GM12878 (cell line): ENCODE measurements at regions not wholly inside any gene's neighbourhood (a gene's known extent, or its start where the extent isn't known, plus 50 kb on each side); places are given as distances from the start of the nearest gene placed in this dataset.

Experiments used
- ATAC-seq: fragments of 200-7000 bp; cut with Tn5 transposase; 3 replicates; pipeline ENCODE4 v1.9.1; 2020; ENCODE audit warnings: mild to moderate bottlenecking, moderate library complexity
- BruUV-seq: library from RNA; stranded (reverse); fragments of 400-500 nt; replicated peaks from 2 replicates; lab custom pipeline; 2021; lab: Mats Ljungman, UMichigan
- CTCF ChIA-PET: fragments of 300-600 bp; sonication (Branson Sonifier 250); formaldehyde crosslinking; extraction: SDS; loops from one replicate; lab custom pipeline; 2021; ENCODE audit warnings: inconsistent platforms; lab: Yijun Ruan, JAX
- POLR2A ChIA-PET: fragments of 350-600 bp; formaldehyde crosslinking; extraction: SDS; loops from one replicate; lab custom pipeline; 2021; ENCODE audit warnings: inconsistent platforms; lab: Charles Lee
- RAD21 ChIA-PET: fragments of 300-600 bp; sonication (Branson Sonifier 250); formaldehyde crosslinking; loops from one replicate; lab custom pipeline; 2023; ENCODE audit warnings: antibody characterized with exemption; ENCODE audit not compliant: unreplicated experiment; lab: Charles Lee
- SMC1A ChIA-PET: fragments of 300-600 bp; sonication (Branson Sonifier 250); formaldehyde crosslinking; loops from one replicate; lab custom pipeline; 2023; ENCODE audit not compliant: unreplicated experiment, uncharacterized antibody; lab: Charles Lee
- DNase-seq: peaks from one replicate; pipeline ENCODE4 v3.0.0-alpha.2; 2011; ENCODE audit warnings: low read depth, low spot score
- FAIRE-seq: peaks from 3 replicates; lab custom pipeline; 2011; peaks lifted over from hg19 to GRCh38; lab: Jason Lieb, UNC
- H2AFZ ChIP-seq: 2 replicates; pipeline ENCODE4 v1.6.0; 2011; ENCODE audit warnings: low read depth, low read length, control low read depth; ENCODE audit not compliant: control insufficient read depth
- H3K27ac ChIP-seq: 2 replicates; pipeline ENCODE4 v1.5.1; 2011; ENCODE audit warnings: control low read depth; ENCODE audit not compliant: control insufficient read depth, insufficient read depth
- H3K27me3 ChIP-seq, 2 experiments: replicated peaks in 1 of 2; 2 replicates each; pipeline versions ENCODE4 v1.6.0 to v1.6.1; 2011; ENCODE audit warnings: low read length in 1 of 2; ENCODE audit not compliant: control insufficient read depth in 2 of 2, insufficient read depth in 2 of 2
- H3K36me3 ChIP-seq, 2 experiments: 2 replicates each; pipeline ENCODE4 v1.5.1; 2011; ENCODE audit warnings: low read length in 1 of 2; ENCODE audit not compliant: control insufficient read depth in 2 of 2, insufficient read depth in 2 of 2
- H3K4me1 ChIP-seq: 2 replicates; pipeline ENCODE4 v1.6.1; 2011; ENCODE audit warnings: mild to moderate bottlenecking, low read length, moderate library complexity, mixed read lengths; ENCODE audit not compliant: control insufficient read depth, insufficient read depth
- H3K4me2 ChIP-seq: 2 replicates; pipeline ENCODE4 v1.6.0; 2011; ENCODE audit warnings: control low read depth; ENCODE audit not compliant: control insufficient read depth, insufficient read depth
- H3K4me3 ChIP-seq: fragments of 200-600 bp; sonication (generic); 2 replicates; pipeline ENCODE4 v1.5.1; 2016
- H3K79me2 ChIP-seq: 2 replicates; pipeline ENCODE4 v1.6.0; 2011; ENCODE audit warnings: low read length; ENCODE audit not compliant: control insufficient read depth, insufficient read depth
- H3K9ac ChIP-seq: 2 replicates; pipeline ENCODE4 v1.8.0; 2011; ENCODE audit warnings: low read length, control low read depth, mixed read lengths; ENCODE audit not compliant: control insufficient read depth, insufficient read depth
- H3K9me3 ChIP-seq: replicated peaks from 3 replicates; pipeline ENCODE4 v1.5.1; 2011; ENCODE audit warnings: mild to moderate bottlenecking, low read length; ENCODE audit not compliant: control insufficient read depth, insufficient read depth
- H4K20me1 ChIP-seq: 2 replicates; pipeline ENCODE4 v1.6.0; 2011; ENCODE audit not compliant: control insufficient read depth, insufficient read depth
- ASH2L ChIP-seq: fragments of 300-600, 200-600 bp; sonication (generic); IDR thresholded peaks from 2 replicates; pipeline ENCODE4 v1.6.1; 2017; ENCODE audit warnings: low read depth, mild to moderate bottlenecking, borderline replicate concordance
- BACH1 ChIP-seq: fragments of 450-650 bp; IDR thresholded peaks from 2 replicates; pipeline ENCODE4 v1.6.1; 2017; ENCODE audit warnings: mild to moderate bottlenecking, borderline replicate concordance
- CBFB ChIP-seq: IDR thresholded peaks from 2 replicates; pipeline ENCODE4 v1.6.1; 2016; ENCODE audit warnings: antibody characterized with exemption, low read depth
- CBX3 ChIP-seq: fragments of 200-600 bp; sonication (generic); IDR thresholded peaks from 2 replicates; pipeline ENCODE4 v1.6.1; 2016; ENCODE audit warnings: low read depth, borderline replicate concordance
- EZH2 ChIP-seq: IDR thresholded peaks from 2 replicates; pipeline ENCODE4 v1.6.1; 2012; ENCODE audit warnings: low read depth, mild to moderate bottlenecking, control low read depth, inconsistent platforms, low read length, borderline replicate concordance; ENCODE audit not compliant: control insufficient read depth
- HDAC6 ChIP-seq: fragments of 200-600 bp; sonication (generic); IDR thresholded peaks from one replicate; pipeline ENCODE4 v1.8.0; 2017; ENCODE audit warnings: antibody characterized with exemption; ENCODE audit not compliant: unreplicated experiment
- IKZF1 ChIP-seq: fragments of 450-650 bp; conservative IDR thresholded peaks from 2 replicates; pipeline ENCODE4 v1.6.1; 2017; ENCODE audit warnings: antibody characterized with exemption, mild to moderate bottlenecking
- JUNB ChIP-seq: IDR thresholded peaks from 2 replicates; pipeline ENCODE4 v1.6.1; 2016; ENCODE audit warnings: antibody characterized with exemption, mild to moderate bottlenecking
- MEF2B ChIP-seq: fragments of 450-650 bp; IDR thresholded peaks from 2 replicates; pipeline ENCODE4 v1.6.1; 2018; ENCODE audit warnings: mild to moderate bottlenecking, moderate library complexity; ENCODE audit not compliant: partially characterized antibody, poor library complexity, severe bottlenecking
- NBN ChIP-seq: fragments of 450-650 bp; IDR thresholded peaks from 2 replicates; pipeline ENCODE4 v1.6.1; 2016
- PAX8 ChIP-seq: fragments of 450-650 bp; IDR thresholded peaks from 2 replicates; pipeline ENCODE4 v1.6.1; 2017; ENCODE audit warnings: mild to moderate bottlenecking, moderate library complexity
- POU2F2 ChIP-seq: IDR thresholded peaks from 3 replicates; pipeline ENCODE4 v1.6.1; 2011; ENCODE audit warnings: low read depth, mild to moderate bottlenecking, low read length, borderline replicate concordance
- SMC3 ChIP-seq: IDR thresholded peaks from 2 replicates; pipeline ENCODE4 v1.6.1; 2011; ENCODE audit warnings: low read length, improper control_type of control experiment, borderline replicate concordance
- SRF ChIP-seq, 2 experiments: IDR thresholded peaks; 2 replicates each; pipeline ENCODE4 v1.6.1; 2011; ENCODE audit warnings: low read depth in 2 of 2, low read length in 2 of 2, mild to moderate bottlenecking in 1 of 2, moderate library complexity in 1 of 2
- WRNIP1 ChIP-seq: IDR thresholded peaks from 2 replicates; pipeline ENCODE4 v1.6.1; 2011; ENCODE audit warnings: low read depth, low read length, improper control_type of control experiment, borderline replicate concordance
- YBX1 ChIP-seq: fragments of 450-650 bp; IDR thresholded peaks from 2 replicates; pipeline ENCODE4 v1.6.1; 2016; ENCODE audit warnings: antibody characterized with exemption
- WGBS: methylation state at CpG from one replicate; pipeline ENCODE4 v1.1.6; 2016; ENCODE audit warnings: low lambda C conversion rate; ENCODE audit not compliant: insufficient replicate concordance, insufficient coverage; ENCODE audit errors: missing lambda C conversion rate; 5-methylcytosine and 5-hydroxymethylcytosine counted together
- in situ Hi-C: fragments of 300-500 bp; cut with MboI; formaldehyde crosslinking; loops from 9 replicates; pipeline ENCODE4 v1.14.3; 2018; ENCODE audit warnings: mixed read lengths
- intact Hi-C: fragments of 100-400 bp; cut with micrococcal nuclease; formaldehyde crosslinking; loops from one replicate; pipeline ENCODE4 v1.14.2; 2022; ENCODE audit not compliant: unreplicated experiment
- TF ChIP-seq, protein P1 (sequence below): fragments of 450-650 bp; IDR thresholded peaks from 2 replicates; pipeline ENCODE4 v1.6.1; 2017; ENCODE audit warnings: low read depth, mild to moderate bottlenecking, moderate library complexity
- TF ChIP-seq, protein P2 (sequence below): fragments of 450-650 bp; IDR thresholded peaks from 2 replicates; pipeline ENCODE4 v1.6.1; 2014; ENCODE audit warnings: mild to moderate bottlenecking
- TF ChIP-seq, protein P3 (sequence below): IDR thresholded peaks from 2 replicates; pipeline ENCODE4 v1.6.1; 2011; ENCODE audit warnings: borderline replicate concordance, low read depth, mild to moderate bottlenecking, moderate library complexity, low read length; ENCODE audit not compliant: insufficient read depth, poor library complexity, severe bottlenecking

DNA sequence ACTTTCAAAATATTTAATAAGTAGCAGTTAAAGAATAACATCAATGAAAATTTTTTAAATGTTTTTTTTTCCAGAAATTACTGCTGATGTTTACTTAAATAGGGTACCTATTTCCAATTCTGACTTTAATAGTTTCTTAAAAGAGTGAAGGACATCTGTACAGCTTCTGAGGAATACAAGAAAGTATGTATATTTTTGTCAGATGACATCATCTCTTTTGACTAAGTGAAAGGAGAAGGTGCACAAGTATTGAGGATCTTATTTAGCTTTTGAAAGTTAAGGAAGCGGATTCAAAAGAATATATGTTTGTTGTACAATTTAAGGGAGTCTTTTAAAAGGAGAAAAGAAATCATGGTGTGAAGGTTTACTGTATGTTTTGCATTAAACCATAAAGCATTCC lies 90.0 kb upstream of the SLC35B3 start:
- ChIA-PET RAD21 (no interaction called here), POLR2A (no interaction called here), CTCF (interaction anchor here (1.7 kb wide), 1 partner anchor 10 kb away, joined by 4 read pairs; no protein-coding TSS in a partner anchor), SMC1A (interaction anchor here (2.9 kb wide), 1 partner anchor 11 kb away, joined by 7 read pairs; no protein-coding TSS in a partner anchor)
- intact Hi-C loops (no loop called here), in situ Hi-C loops (loop anchor here (25.0 kb wide), 1 partner anchor 1912 kb away; no protein-coding TSS in a partner anchor)
- Histone ChIP-seq H3K4me3 (no peak overlapping the region), H3K4me2 (no peak overlapping the region), H4K20me1 (no peaks in the 10 kb centered on the region), H3K4me1 (no peaks in the 10 kb centered on the region), H3K36me3 (no peaks in the 10 kb centered on the region), H3K79me2 (no peaks in the 10 kb centered on the region), H3K9me3 (no peaks in the 10 kb centered on the region), H2AFZ (no peak overlapping the region), H3K9ac (no peak overlapping the region), H3K27ac (no peak overlapping the region), H3K27me3 (no peaks in the 10 kb centered on the region)
- no peak for FAIRE-seq
- no peak for DNase-seq
- WGBS, result 56% methylated on average over 1 of the region's 1 CpG
- no peak for TF ChIP-seq WRNIP1
- no peak for TF ChIP-seq BACH1
- TF ChIP-seq IKZF1, result no peak
- TF ChIP-seq EZH2, result no peak
- TF ChIP-seq, protein P1, sequence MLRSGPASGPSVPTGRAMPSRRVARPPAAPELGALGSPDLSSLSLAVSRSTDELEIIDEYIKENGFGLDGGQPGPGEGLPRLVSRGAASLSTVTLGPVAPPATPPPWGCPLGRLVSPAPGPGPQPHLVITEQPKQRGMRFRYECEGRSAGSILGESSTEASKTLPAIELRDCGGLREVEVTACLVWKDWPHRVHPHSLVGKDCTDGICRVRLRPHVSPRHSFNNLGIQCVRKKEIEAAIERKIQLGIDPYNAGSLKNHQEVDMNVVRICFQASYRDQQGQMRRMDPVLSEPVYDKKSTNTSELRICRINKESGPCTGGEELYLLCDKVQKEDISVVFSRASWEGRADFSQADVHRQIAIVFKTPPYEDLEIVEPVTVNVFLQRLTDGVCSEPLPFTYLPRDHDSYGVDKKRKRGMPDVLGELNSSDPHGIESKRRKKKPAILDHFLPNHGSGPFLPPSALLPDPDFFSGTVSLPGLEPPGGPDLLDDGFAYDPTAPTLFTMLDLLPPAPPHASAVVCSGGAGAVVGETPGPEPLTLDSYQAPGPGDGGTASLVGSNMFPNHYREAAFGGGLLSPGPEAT, result no peak
- no peak for TF ChIP-seq HDAC6
- no peak for TF ChIP-seq ASH2L
- no peak for TF ChIP-seq SRF (IDR thresholded peaks at IDR 0.05; ENCODE audit: low read depth in 2 of 2, low read length in 2 of 2)
- TF ChIP-seq, protein P2, sequence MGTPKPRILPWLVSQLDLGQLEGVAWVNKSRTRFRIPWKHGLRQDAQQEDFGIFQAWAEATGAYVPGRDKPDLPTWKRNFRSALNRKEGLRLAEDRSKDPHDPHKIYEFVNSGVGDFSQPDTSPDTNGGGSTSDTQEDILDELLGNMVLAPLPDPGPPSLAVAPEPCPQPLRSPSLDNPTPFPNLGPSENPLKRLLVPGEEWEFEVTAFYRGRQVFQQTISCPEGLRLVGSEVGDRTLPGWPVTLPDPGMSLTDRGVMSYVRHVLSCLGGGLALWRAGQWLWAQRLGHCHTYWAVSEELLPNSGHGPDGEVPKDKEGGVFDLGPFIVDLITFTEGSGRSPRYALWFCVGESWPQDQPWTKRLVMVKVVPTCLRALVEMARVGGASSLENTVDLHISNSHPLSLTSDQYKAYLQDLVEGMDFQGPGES, result no peak
- TF ChIP-seq CBFB, result no peak
- no peak for TF ChIP-seq PAX8
- TF ChIP-seq YBX1, result no peak
- no peak for TF ChIP-seq POU2F2
- no peak for TF ChIP-seq NBN
- TF ChIP-seq JUNB, result no peak
- TF ChIP-seq, protein P3, sequence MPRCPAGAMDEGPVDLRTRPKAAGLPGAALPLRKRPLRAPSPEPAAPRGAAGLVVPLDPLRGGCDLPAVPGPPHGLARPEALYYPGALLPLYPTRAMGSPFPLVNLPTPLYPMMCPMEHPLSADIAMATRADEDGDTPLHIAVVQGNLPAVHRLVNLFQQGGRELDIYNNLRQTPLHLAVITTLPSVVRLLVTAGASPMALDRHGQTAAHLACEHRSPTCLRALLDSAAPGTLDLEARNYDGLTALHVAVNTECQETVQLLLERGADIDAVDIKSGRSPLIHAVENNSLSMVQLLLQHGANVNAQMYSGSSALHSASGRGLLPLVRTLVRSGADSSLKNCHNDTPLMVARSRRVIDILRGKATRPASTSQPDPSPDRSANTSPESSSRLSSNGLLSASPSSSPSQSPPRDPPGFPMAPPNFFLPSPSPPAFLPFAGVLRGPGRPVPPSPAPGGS, result no peak
- no peak for TF ChIP-seq MEF2B
- TF ChIP-seq CBX3, result no peak
- TF ChIP-seq SMC3, result no peak
- no TSS peak for BruUV-seq
- no peak for ATAC-seq
